Osteocyte (in vitro differentiated cells): ENCODE measurements at regions not wholly inside any gene's neighbourhood (a gene's known extent, or its start where the extent isn't known, plus 50 kb on each side); places are given as distances from the start of the nearest gene placed in this dataset.

Experiments used
- DNase-seq: peaks from one replicate; pipeline ENCODE4 v3.0.0; 2021; ENCODE audit warnings: mixed read lengths; ENCODE audit not compliant: unreplicated experiment; ENCODE audit errors: extremely low spot score
- H3K27ac Mint-ChIP-seq: one replicate; pipeline ENCODE4 v1.8.0; 2021; ENCODE audit warnings: mild to moderate bottlenecking, mixed read lengths; ENCODE audit not compliant: unreplicated experiment
- H3K27me3 Mint-ChIP-seq: one replicate; pipeline ENCODE4 v1.8.0; 2021; ENCODE audit warnings: mixed read lengths; ENCODE audit not compliant: unreplicated experiment
- H3K36me3 Mint-ChIP-seq: one replicate; pipeline ENCODE4 v1.8.0; 2021; ENCODE audit warnings: mixed read lengths; ENCODE audit not compliant: unreplicated experiment
- H3K4me1 Mint-ChIP-seq: one replicate; pipeline ENCODE4 v1.8.0; 2021; ENCODE audit warnings: mixed read lengths; ENCODE audit not compliant: unreplicated experiment
- H3K4me3 Mint-ChIP-seq: one replicate; pipeline ENCODE4 v1.8.0; 2021; ENCODE audit warnings: mild to moderate bottlenecking, moderate library complexity, mixed read lengths; ENCODE audit not compliant: unreplicated experiment
- H3K9me3 Mint-ChIP-seq: one replicate; pipeline ENCODE4 v1.8.0; 2021; ENCODE audit warnings: mixed read lengths; ENCODE audit not compliant: unreplicated experiment
- TF ChIP-seq, protein P1 (sequence below): fragments of 200-600 bp; sonication (generic); IDR thresholded peaks from 2 replicates; pipeline ENCODE4 v1.5.0; 2021; ENCODE audit warnings: antibody characterized with exemption, mild to moderate bottlenecking, moderate library complexity

DNA sequence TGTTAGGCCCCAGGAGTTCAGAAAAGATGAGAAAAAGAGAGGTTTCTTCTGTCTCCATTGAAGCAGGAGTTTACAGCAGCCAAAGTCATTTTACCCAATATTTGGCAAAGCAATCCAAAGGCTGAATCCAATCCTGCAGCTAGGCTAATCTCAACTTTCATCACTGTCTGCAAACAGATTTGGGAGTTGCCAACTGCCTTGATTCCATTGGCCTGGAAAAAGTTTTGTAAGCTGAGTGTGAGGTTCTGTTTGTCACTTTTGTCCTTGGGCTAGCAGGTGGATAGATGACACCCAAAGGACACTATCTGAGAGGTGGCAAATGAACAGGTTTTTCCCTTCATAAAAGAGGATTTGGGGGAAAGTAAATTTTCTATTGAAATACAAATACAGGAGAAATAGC, 56.6 kb upstream of the SETBP1 start:
- Mint-ChIP-seq H3K27ac (no peak overlapping the region), H3K4me3 (no peak overlapping the region), H3K27me3 (no peaks in the 10 kb centered on the region), H3K9me3 (no peaks in the 10 kb centered on the region), H3K4me1 (peaks cover 6% of the 10 kb centered on the region), H3K36me3 (no peaks in the 10 kb centered on the region)
- no peak for DNase-seq
- TF ChIP-seq, protein P1, sequence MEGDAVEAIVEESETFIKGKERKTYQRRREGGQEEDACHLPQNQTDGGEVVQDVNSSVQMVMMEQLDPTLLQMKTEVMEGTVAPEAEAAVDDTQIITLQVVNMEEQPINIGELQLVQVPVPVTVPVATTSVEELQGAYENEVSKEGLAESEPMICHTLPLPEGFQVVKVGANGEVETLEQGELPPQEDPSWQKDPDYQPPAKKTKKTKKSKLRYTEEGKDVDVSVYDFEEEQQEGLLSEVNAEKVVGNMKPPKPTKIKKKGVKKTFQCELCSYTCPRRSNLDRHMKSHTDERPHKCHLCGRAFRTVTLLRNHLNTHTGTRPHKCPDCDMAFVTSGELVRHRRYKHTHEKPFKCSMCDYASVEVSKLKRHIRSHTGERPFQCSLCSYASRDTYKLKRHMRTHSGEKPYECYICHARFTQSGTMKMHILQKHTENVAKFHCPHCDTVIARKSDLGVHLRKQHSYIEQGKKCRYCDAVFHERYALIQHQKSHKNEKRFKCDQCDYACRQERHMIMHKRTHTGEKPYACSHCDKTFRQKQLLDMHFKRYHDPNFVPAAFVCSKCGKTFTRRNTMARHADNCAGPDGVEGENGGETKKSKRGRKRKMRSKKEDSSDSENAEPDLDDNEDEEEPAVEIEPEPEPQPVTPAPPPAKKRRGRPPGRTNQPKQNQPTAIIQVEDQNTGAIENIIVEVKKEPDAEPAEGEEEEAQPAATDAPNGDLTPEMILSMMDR = no peak

DNA sequence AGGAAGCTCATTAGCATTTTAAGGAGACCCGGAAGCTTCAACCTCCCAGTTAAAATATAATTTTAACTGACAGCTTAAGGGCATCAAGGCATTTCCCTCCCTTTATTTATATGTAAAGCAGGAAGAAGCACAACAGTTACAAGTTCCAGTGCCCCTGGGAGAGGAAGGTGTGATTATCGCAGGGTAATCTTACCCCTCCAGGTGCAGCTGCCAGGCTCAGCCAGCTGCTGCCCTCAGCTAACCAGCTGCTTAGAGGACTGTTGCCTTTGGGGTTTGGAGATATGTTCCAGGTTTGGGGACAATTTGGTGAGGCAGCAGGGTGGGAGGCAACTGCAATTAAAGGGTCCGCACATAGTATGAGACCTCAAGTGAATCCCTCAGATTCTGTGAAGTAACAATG, 55.3 kb upstream of the SETBP1 start:
- TF ChIP-seq, protein P1 = no peak
- H3K27ac Mint-ChIP-seq = no peak overlapping the region

GRCh38 chr18:44626236-44626635, 54.5 kb upstream of the SETBP1 start:
- H3K9me3 Mint-ChIP-seq = no peaks in the 10 kb centered on the region
- H3K27ac Mint-ChIP-seq = no peak overlapping the region
- no peak for DNase-seq
- H3K4me1 Mint-ChIP-seq = peaks cover 6% of the 10 kb centered on the region
- H3K4me3 Mint-ChIP-seq = no peak overlapping the region
- TF ChIP-seq, protein P1 = no peak
- H3K36me3 Mint-ChIP-seq = no peaks in the 10 kb centered on the region
- H3K27me3 Mint-ChIP-seq = no peaks in the 10 kb centered on the region

More for the DNA sequence above, 55.3 kb upstream of the SETBP1 start:
- Mint-ChIP-seq H3K27me3 (no peaks in the 10 kb centered on the region), H3K36me3 (no peaks in the 10 kb centered on the region), H3K4me3 (no peak overlapping the region), H3K9me3 (no peaks in the 10 kb centered on the region), H3K4me1 (peaks cover 6% of the 10 kb centered on the region)
- DNase-seq = no peak

GRCh38 chr18:44626807-44627206, 53.9 kb upstream of the SETBP1 start:
- TF ChIP-seq, protein P1 = no peak
- Mint-ChIP-seq H3K4me3 (no peak overlapping the region), H3K27me3 (no peaks in the 10 kb centered on the region), H3K9me3 (no peaks in the 10 kb centered on the region), H3K4me1 (peaks cover 6% of the 10 kb centered on the region), H3K27ac (no peak overlapping the region), H3K36me3 (no peaks in the 10 kb centered on the region)
- no peak for DNase-seq

- Mint-ChIP-seq H3K4me3 (no peak overlapping the region), H3K27me3 (no peaks in the 10 kb centered on the region), H3K9me3 (no peaks in the 10 kb centered on the region), H3K36me3 (no peaks in the 10 kb centered on the region), H3K4me1 (peaks cover 6% of the 10 kb centered on the region), H3K27ac (peak overlapping the region; percentile 21)
- TF ChIP-seq, protein P1 = no peak
- no peak for DNase-seq
Measured at GRCh38 chr18:44627280-44627679, 53.4 kb upstream of the SETBP1 start.
